C4-2B (cell line): ENCODE measurements at regions not wholly inside any gene's neighbourhood (a gene's known extent, or its start where the extent isn't known, plus 50 kb on each side); places are given as distances from the start of the nearest gene placed in this dataset.

Experiments
- CTCF ChIP-seq: fragments of 450-650 bp; conservative IDR thresholded peaks from 2 replicates; pipeline ENCODE4 v1.5.1; 2017; ENCODE audit warnings: mild to moderate bottlenecking
- ZFX ChIP-seq: fragments of 450-650 bp; IDR thresholded peaks from 2 replicates; pipeline ENCODE4 v1.6.1; 2017

GRCh38 chr15:26318689-26319088, 454.2 kb downstream of the GABRB3 start:
- TF ChIP-seq CTCF (no peak), ZFX (no peak)
